ENCODE measurements at regions not wholly inside any gene's neighbourhood (a gene's known extent, or its start where the extent isn't known, plus 50 kb on each side); places are given as distances from the start of the nearest gene placed in this dataset.

GRCh38 chr2:16394072-16394985 is 271.3 kb downstream of the CYRIA start:
- TF ChIP-seq, protein P1, sequence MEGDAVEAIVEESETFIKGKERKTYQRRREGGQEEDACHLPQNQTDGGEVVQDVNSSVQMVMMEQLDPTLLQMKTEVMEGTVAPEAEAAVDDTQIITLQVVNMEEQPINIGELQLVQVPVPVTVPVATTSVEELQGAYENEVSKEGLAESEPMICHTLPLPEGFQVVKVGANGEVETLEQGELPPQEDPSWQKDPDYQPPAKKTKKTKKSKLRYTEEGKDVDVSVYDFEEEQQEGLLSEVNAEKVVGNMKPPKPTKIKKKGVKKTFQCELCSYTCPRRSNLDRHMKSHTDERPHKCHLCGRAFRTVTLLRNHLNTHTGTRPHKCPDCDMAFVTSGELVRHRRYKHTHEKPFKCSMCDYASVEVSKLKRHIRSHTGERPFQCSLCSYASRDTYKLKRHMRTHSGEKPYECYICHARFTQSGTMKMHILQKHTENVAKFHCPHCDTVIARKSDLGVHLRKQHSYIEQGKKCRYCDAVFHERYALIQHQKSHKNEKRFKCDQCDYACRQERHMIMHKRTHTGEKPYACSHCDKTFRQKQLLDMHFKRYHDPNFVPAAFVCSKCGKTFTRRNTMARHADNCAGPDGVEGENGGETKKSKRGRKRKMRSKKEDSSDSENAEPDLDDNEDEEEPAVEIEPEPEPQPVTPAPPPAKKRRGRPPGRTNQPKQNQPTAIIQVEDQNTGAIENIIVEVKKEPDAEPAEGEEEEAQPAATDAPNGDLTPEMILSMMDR (IDR thresholded peaks at IDR 0.05): no peak
- no peak for TF ChIP-seq POLR2AphosphoS5 (IDR thresholded peaks at IDR 0.05)
